RWPE1 (cell line): ENCODE measurements at regions not wholly inside any gene's neighbourhood (a gene's known extent, or its start where the extent isn't known, plus 50 kb on each side); places are given as distances from the start of the nearest gene placed in this dataset.

Experiments used
- CTCF ChIA-PET: fragments of 350-600 bp; sonication (Branson Sonifier 250); formaldehyde crosslinking; extraction: SDS; loops from one replicate; lab custom pipeline; 2021; lab: Yijun Ruan, JAX
- POLR2A ChIA-PET: fragments of 400-600 bp; formaldehyde crosslinking; extraction: SDS; loops from one replicate; lab custom pipeline; 2020; ENCODE audit warnings: antibody characterized with exemption; ENCODE audit not compliant: low non-redundant PET; lab: Yijun Ruan, JAX
- DNase-seq: peaks from one replicate; pipeline ENCODE4 v3.0.0; 2012; ENCODE audit warnings: low spot score
- H3K27ac ChIP-seq: fragments of 450-650 bp; 2 replicates; pipeline ENCODE4 v1.5.1; 2017
- TF ChIP-seq, protein P1 (sequence below): fragments of 450-650 bp; conservative IDR thresholded peaks from 2 replicates; pipeline ENCODE4 v1.5.1; 2017; ENCODE audit warnings: low read depth, mild to moderate bottlenecking

DNA sequence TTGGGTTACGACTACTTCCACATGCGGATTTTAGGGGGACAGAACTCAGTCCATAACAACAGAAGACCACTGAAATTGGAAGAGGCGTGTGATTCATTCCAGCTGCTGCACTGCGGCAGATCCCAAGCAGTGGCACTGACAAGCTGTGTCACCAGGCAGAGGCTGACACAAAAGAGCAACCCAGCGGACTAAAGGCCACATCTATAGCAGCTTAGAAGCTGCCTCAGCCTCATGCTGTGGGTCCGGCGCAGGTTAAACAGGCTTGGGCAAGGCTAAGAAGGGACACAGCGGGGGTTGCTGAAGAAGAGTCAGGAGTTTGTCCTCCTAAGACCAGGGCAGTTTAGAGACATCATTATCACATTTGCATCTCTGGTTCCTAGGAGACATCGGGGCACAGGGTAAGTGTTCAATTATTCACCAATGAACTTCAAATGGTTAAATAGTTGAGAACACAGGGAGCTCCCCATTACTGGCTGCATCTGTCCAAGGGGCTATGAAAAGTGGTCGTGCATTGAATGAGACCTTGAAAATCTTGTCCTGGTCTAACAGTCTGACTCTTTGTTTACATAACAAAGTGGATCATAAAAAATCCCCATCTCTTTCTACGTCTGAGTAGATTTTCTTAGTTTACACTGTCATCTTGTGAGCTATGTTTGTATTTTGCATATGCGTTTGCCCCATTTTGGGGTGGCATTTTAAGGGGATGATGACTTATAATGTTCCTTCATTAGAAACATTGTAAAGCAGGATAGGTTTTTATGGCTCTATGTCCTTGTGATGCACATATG lies 162.3 kb upstream of the TRIB2 start:
- H3K27ac ChIP-seq: peak overlapping the region; percentile 79
- TF ChIP-seq, protein P1, sequence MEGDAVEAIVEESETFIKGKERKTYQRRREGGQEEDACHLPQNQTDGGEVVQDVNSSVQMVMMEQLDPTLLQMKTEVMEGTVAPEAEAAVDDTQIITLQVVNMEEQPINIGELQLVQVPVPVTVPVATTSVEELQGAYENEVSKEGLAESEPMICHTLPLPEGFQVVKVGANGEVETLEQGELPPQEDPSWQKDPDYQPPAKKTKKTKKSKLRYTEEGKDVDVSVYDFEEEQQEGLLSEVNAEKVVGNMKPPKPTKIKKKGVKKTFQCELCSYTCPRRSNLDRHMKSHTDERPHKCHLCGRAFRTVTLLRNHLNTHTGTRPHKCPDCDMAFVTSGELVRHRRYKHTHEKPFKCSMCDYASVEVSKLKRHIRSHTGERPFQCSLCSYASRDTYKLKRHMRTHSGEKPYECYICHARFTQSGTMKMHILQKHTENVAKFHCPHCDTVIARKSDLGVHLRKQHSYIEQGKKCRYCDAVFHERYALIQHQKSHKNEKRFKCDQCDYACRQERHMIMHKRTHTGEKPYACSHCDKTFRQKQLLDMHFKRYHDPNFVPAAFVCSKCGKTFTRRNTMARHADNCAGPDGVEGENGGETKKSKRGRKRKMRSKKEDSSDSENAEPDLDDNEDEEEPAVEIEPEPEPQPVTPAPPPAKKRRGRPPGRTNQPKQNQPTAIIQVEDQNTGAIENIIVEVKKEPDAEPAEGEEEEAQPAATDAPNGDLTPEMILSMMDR: no peak
- ChIA-PET CTCF (interaction anchor here (1.1 kb wide), 1 partner anchor 377 kb away, joined by 4 read pairs; no protein-coding TSS in a partner anchor), POLR2A (no interaction called here)
- no peak for DNase-seq

DNA sequence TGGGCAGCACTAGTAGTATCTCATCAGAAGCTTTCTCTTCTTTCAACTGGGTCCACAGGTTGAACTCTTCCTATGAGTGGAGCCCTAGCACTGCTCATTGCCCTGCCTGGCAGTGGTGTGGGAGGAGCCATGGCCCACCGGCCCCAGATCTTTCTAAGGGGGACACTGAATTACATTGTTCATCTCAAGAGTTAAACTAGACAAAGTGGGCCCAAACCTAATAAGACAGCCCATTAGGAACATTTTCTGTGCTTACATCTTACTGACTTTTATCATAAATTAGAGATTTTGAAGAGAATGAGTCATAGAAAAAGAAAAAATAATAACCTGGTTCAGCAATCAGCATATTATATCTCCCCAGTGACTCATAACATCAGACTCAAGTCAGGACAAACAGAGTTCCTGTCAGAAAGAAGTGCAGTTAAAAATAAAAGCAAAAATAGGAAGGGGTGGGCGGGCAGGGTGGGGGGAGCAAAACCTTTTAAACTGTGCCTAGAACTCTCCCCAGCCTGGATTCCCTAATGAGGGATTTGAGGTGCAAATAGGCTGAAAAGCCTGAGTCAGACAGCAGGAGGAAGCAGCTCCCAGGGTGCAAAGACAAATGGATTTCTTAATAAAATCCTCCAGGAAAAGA lies 161.6 kb upstream of the TRIB2 start:
- DNase-seq: peak; percentile 80
- H3K27ac ChIP-seq: peak overlapping the region; percentile 79
- CTCF ChIA-PET: interaction anchor here (0.6 kb wide), 1 partner anchor 824 kb away, joined by 4 read pairs; no protein-coding TSS in a partner anchor
- TF ChIP-seq, protein P1: no peak
- POLR2A ChIA-PET: no interaction called here

DNA sequence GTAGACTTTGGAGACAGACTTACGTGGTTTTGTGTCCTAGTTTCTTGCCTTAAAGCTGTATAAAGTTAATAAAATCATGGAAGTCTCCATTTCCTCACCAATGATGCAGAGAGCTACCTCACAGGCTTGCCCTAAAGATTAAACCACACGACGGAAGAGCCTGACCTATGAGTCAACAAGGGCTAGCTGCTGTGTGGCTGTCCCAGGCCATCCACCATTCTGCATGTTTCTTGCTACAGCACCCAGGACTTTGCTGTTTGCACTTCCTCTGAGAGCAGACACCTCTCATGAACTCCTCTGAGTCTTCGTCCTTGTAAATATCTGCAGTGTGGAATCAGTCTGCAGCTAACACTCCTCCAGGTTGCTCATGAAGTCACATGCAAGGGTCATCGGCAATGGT lies 160.0 kb upstream of the TRIB2 start:
- DNase-seq: no peak
- H3K27ac ChIP-seq: no peak overlapping the region
- ChIA-PET POLR2A (no interaction called here), CTCF (interaction anchor here (0.6 to 0.7 kb wide), 3 partner anchors 22 to 1555 kb away, joined by 3 read pairs; no protein-coding TSS in a partner anchor)
- TF ChIP-seq, protein P1: no peak

DNA sequence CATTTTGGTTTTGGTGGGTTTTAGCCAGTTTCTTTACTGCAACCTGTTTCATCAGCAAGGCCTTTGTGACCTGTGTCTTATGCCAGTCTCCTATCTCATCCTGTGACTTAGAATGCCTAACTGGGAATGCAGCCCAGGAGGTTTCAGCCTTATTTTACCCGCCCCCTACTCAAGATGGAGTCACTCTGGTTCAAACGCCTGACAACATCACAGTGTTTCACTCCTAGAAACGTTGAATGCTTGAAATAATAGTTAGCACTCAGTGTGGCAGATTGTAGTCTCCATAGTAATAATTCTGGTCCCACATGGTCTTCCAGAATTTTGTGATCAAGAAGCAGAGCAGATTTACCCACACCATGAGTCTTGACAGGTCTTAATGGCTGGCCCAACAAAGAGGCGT lies 159.0 kb upstream of the TRIB2 start:
- ChIA-PET POLR2A (no interaction called here), CTCF (interaction anchor here (0.6 kb wide), 1 partner anchor 82 kb away, joined by 3 read pairs; no protein-coding TSS in a partner anchor)
- TF ChIP-seq, protein P1: no peak
- DNase-seq: no peak
- no peak overlapping the region for H3K27ac ChIP-seq

DNA sequence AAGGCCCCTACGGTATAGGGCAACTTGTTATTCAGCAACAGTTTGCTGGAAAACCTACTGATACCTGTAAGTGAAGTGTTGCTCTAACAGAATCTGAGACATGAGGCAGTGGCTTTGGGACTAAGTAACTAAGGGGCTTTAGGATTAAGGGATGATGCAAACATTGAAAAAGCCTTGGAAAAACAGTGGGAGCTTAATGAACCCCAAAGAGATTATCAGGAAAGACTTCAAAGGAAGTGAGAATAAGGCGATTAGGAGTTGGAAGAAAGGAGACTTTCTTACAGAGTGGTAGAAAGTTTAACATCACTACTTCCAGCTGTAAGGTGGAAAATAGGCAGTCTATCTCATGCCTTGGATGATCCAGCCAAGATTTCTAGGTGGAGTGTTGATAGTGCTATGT lies 158.2 kb upstream of the TRIB2 start:
- no peak for DNase-seq
- CTCF ChIA-PET: interaction anchor here (0.6 kb wide), 2 partner anchors 83 to 155 kb away, joined by 3 read pairs; no protein-coding TSS in a partner anchor

DNA sequence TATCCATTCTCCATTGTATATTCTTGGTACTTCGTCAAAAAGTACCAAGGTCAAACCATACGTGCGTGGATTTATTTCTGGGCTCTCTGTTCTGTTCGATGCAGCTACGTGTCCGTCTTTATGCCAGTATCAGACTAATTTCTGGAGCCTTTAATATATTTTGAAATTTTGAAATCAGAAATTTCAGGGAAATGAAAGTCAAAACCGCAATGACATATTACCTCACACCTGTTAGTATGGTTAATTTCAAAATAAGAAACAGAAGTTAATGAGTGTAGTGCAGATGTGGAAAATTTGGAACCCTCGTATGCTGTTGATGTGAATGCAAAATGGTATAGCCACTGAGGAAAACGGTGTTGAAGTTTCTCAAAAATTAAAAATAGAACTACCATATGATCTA lies 156.1 kb upstream of the TRIB2 start:
- DNase-seq: no peak
- CTCF ChIA-PET: interaction anchor here (0.6 kb wide), 1 partner anchor 982 kb away, joined by 3 read pairs; no protein-coding TSS in a partner anchor
- H3K27ac ChIP-seq: no peak overlapping the region
- TF ChIP-seq, protein P1: no peak
- POLR2A ChIA-PET: no interaction called here

More for the DNA sequence above, 158.2 kb upstream of the TRIB2 start:
- no peak overlapping the region for H3K27ac ChIP-seq
- TF ChIP-seq, protein P1: no peak
- POLR2A ChIA-PET: no interaction called here
